ENCODE measurements at regions not wholly inside any gene's neighbourhood (a gene's known extent, or its start where the extent isn't known, plus 50 kb on each side); places are given as distances from the start of the nearest gene placed in this dataset.

DNA sequence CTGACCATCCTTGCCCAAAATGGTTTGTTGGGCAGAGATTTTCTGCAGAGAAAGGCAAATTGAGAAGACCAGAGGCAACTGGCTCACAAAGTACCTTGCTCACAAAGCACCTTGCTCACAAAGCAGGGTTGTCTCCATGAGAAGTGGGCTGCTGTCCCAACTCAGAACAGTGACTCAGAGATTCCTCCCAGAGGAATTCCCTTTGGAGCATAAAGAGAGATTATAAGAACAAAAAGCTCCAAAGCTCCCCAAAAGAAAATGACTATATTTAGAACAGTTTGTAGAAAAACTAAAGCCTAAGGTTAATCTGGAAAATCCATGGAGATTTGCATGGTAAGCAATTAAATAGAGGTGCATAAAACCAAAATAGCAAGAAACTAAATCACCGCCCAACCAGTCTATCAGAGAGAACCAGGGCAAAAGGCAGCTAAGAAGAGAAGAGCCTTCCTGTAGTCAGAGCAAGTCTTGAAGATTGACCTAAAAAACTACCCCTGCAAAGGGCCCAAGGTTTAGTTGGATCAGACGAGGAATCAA, 731.4 kb downstream of the FAT4 start:
- no peaks in the 10 kb centered on the region for H3K9me3 ChIP-seq (replicated peaks; ENCODE audit: control insufficient read depth, low read depth, low read length)
- H3K4me1 ChIP-seq (ENCODE audit: control insufficient read depth, insufficient read depth, low read length) = peaks cover 2% of the 10 kb centered on the region
- no peak overlapping the region for H3K27ac ChIP-seq (ENCODE audit: low read length)
- WGBS (ENCODE audit: insufficient coverage) = no CpG with 5 or more reads among the region's 2 CpGs
- peak; percentile 41 for DNase-seq
- no peaks in the 10 kb centered on the region for H3K36me3 ChIP-seq (ENCODE audit: control insufficient read depth, insufficient read depth, low read length)
- H3K27me3 ChIP-seq (ENCODE audit: control insufficient read depth, insufficient read depth, low read length) = no peaks in the 10 kb centered on the region
- no peak overlapping the region for H3K4me3 ChIP-seq (ENCODE audit: low read length)

DNA sequence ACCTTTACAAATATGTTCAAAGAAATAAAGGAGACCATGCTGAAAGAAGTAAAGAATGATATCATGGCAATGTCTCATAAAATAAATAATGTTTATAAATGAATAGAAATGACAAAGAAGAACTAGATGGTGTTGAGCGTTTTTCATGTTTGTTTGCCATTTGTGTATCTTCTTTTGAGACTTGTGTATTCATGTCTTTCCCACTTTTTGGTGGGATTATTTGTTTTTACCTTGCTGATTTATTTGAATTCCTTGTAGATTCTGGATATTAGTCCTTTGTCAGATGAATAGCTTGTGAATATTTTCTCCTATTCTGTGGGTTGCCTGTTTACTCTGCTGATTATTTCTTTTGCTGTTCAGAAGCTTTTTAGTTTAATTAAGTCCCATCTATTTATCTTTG, 732.4 kb downstream of the FAT4 start:
- peaks cover 2% of the 10 kb centered on the region for H3K4me1 ChIP-seq (ENCODE audit: control insufficient read depth, insufficient read depth, low read length)
- no peaks in the 10 kb centered on the region for H3K27me3 ChIP-seq (ENCODE audit: control insufficient read depth, insufficient read depth, low read length)
- no peak overlapping the region for H3K4me3 ChIP-seq (ENCODE audit: low read length)
- no peaks in the 10 kb centered on the region for H3K9me3 ChIP-seq (replicated peaks; ENCODE audit: control insufficient read depth, low read depth, low read length)
- no CpG with 5 or more reads among the region's 1 CpG for WGBS (ENCODE audit: insufficient coverage)
- H3K36me3 ChIP-seq (ENCODE audit: control insufficient read depth, insufficient read depth, low read length) = no peaks in the 10 kb centered on the region
- no peak overlapping the region for H3K27ac ChIP-seq (ENCODE audit: low read length)
- DNase-seq = no peak

DNA sequence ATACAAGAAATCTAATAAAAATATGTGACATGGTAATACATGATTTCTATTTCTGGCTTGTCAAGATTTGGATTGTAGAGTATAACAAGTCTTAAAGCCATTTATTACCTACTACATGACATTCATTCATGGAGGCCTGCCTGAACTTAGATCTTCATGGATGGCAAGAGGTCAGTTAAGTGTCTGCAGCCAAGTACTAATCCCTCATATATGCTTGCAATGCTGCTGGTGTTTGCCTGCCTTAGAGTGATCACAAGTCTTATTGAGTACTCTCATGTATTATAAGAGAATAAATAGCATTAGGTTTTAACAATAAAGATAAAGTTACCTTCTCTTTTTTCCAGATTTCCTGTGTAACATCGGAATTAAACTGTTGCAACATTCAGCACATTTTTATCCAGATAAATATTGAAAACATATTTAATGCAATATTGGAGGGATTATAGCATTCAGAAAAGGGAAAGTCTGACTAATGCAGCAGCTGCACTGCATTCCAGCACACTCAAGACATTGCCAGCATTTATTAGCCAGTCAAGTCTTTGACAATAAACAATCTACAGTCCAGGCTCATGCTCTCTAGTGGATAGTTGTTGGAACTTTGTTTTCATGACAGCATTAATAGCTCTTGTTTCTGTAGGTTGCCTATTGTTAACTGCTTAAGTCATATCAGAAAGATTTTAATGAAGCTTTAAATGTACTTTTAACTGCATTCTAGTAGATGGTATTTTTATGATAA, 737.1 kb downstream of the FAT4 start:
- Histone ChIP-seq H3K9me3 (replicated peaks; ENCODE audit: control insufficient read depth, low read depth, low read length) (no peaks in the 10 kb centered on the region), H3K27ac (ENCODE audit: low read length) (peak overlapping the region; percentile 76), H3K27me3 (ENCODE audit: control insufficient read depth, insufficient read depth, low read length) (no peaks in the 10 kb centered on the region), H3K36me3 (ENCODE audit: control insufficient read depth, insufficient read depth, low read length) (no peaks in the 10 kb centered on the region), H3K4me1 (ENCODE audit: control insufficient read depth, insufficient read depth, low read length) (no peaks in the 10 kb centered on the region), H3K4me3 (ENCODE audit: low read length) (no peak overlapping the region)
- no CpG with 5 or more reads among the region's 1 CpG for WGBS (ENCODE audit: insufficient coverage)
- DNase-seq = peak; percentile 98

DNA sequence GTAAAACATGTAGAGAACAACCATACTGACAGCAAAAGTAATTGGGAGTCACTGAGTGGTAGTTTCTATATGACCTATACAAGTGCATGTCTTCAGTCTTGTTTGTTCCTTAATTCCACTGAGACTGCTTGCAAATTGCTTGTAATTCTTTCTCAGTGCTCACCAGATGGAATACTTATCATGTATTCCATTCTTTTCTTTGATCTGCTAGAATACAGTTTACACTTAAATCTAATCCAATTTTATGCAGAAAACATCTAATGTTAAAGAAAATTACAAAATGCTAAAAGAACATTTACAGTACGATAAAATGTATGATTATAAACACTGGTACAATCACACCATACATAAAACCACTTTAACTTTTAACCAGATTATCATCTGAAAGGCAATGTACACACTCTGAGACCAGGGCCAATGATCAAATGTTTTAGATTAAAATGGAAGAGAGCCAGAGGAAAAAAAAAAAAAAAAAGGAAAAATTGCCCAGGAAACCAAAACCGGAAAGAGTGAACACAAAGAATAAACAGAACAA, 741.4 kb downstream of the FAT4 start:
- Histone ChIP-seq H3K27ac (ENCODE audit: low read length) (no peak overlapping the region), H3K36me3 (ENCODE audit: control insufficient read depth, insufficient read depth, low read length) (no peaks in the 10 kb centered on the region), H3K9me3 (replicated peaks; ENCODE audit: control insufficient read depth, low read depth, low read length) (no peaks in the 10 kb centered on the region), H3K27me3 (ENCODE audit: control insufficient read depth, insufficient read depth, low read length) (no peaks in the 10 kb centered on the region), H3K4me3 (ENCODE audit: low read length) (no peak overlapping the region), H3K4me1 (ENCODE audit: control insufficient read depth, insufficient read depth, low read length) (no peaks in the 10 kb centered on the region)
- DNase-seq = no peak
- no CpG with 5 or more reads among the region's 2 CpGs for WGBS (ENCODE audit: insufficient coverage)

DNA sequence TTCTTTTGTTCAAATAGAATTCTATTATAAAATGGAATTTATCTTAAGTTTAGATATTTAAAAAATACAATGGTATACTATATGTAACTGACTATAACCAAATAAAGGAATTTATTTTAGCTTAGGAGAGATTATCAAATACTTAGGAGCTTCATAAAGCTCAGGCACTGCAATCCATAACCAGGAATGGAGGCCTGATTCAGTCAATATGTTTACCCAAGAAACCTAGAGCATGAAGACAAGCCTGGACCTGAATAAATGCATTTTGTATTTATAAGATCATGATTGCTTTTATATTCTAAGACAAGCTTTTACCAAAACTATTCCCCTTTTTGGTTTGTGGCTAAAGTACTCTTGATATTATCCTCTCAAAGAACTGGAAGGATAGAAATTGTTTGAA, 742.6 kb downstream of the FAT4 start:
- no peak for DNase-seq
- Histone ChIP-seq H3K4me1 (ENCODE audit: control insufficient read depth, insufficient read depth, low read length) (no peaks in the 10 kb centered on the region), H3K36me3 (ENCODE audit: control insufficient read depth, insufficient read depth, low read length) (no peaks in the 10 kb centered on the region), H3K9me3 (replicated peaks; ENCODE audit: control insufficient read depth, low read depth, low read length) (no peaks in the 10 kb centered on the region), H3K27ac (ENCODE audit: low read length) (no peak overlapping the region), H3K27me3 (ENCODE audit: control insufficient read depth, insufficient read depth, low read length) (no peaks in the 10 kb centered on the region), H3K4me3 (ENCODE audit: low read length) (no peak overlapping the region)

DNA sequence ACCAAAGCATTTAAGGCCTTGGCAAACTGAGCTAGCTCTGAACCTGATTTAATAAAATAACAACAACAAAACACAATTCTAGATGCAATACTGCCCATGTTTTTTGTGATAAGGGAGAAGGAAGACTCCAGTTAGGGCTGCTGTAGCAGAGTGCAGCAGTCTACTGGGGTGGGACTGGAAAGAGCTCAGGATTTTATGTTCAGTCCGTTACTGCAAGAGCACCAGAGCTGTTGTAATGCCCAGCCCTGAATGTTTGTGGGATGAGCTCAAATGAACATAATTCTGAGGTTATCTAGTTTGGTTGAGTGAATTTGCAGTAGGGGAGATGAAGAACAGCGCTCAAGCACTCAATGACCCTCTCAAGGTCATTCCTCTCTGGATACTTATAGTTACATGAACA, 743.8 kb downstream of the FAT4 start:
- DNase-seq = no peak
- no peaks in the 10 kb centered on the region for H3K9me3 ChIP-seq (replicated peaks; ENCODE audit: control insufficient read depth, low read depth, low read length)
- 80% methylated on average over 1 of the region's 2 CpGs for WGBS (ENCODE audit: insufficient coverage)
- no peak overlapping the region for H3K4me3 ChIP-seq (ENCODE audit: low read length)
- no peaks in the 10 kb centered on the region for H3K4me1 ChIP-seq (ENCODE audit: control insufficient read depth, insufficient read depth, low read length)
- H3K36me3 ChIP-seq (ENCODE audit: control insufficient read depth, insufficient read depth, low read length) = no peaks in the 10 kb centered on the region
- H3K27ac ChIP-seq (ENCODE audit: low read length) = no peak overlapping the region
- no peaks in the 10 kb centered on the region for H3K27me3 ChIP-seq (ENCODE audit: control insufficient read depth, insufficient read depth, low read length)

DNA sequence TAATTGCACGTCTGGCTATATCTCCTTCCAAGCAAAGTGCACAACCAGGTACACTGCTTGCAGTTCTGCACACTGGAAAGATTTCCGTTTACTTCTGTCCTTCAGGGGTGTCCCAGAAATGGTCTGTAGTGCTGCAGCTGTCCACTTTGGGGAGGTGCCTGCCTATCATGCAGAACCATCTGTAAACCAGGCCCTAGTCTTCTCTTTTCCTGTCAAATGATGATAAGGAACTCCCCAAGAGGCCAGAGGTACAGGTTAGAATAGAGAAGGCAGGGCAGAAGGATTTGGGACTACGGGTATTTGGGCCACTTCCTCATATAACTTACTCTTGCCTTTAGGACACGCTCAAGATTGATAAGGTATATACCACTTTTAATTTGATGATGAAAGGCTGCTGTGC, 746.9 kb downstream of the FAT4 start:
- H3K36me3 ChIP-seq (ENCODE audit: control insufficient read depth, insufficient read depth, low read length) = no peaks in the 10 kb centered on the region
- WGBS (ENCODE audit: insufficient coverage) = 100% methylated on average over 1 of the region's 4 CpGs
- no peaks in the 10 kb centered on the region for H3K4me1 ChIP-seq (ENCODE audit: control insufficient read depth, insufficient read depth, low read length)
- no peaks in the 10 kb centered on the region for H3K27me3 ChIP-seq (ENCODE audit: control insufficient read depth, insufficient read depth, low read length)
- H3K4me3 ChIP-seq (ENCODE audit: low read length) = no peak overlapping the region
- no peak for DNase-seq
- H3K9me3 ChIP-seq (replicated peaks; ENCODE audit: control insufficient read depth, low read depth, low read length) = no peaks in the 10 kb centered on the region
- no peak overlapping the region for H3K27ac ChIP-seq (ENCODE audit: low read length)

DNA sequence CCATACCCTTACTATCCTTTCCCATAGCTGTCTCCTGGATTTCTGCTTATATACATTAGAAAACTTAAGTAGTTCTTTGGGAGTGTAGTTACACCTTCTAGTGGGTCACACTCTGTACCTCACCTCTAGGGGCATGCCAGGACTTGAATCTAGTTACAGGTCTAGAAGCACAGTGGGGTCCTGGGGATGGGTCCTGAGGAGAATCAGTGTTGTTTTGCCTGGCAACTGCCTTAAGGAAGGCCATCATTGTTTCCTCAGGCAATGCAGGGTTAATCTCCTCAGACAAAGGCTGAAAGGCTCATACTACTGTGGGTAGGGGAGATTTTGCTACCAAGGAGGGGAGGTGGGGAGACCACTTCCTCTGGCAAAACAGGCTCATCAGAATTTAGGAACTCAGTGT, 750.3 kb downstream of the FAT4 start:
- Histone ChIP-seq H3K4me1 (ENCODE audit: control insufficient read depth, insufficient read depth, low read length) (no peaks in the 10 kb centered on the region), H3K27me3 (ENCODE audit: control insufficient read depth, insufficient read depth, low read length) (no peaks in the 10 kb centered on the region), H3K9me3 (replicated peaks; ENCODE audit: control insufficient read depth, low read depth, low read length) (no peaks in the 10 kb centered on the region), H3K27ac (ENCODE audit: low read length) (no peak overlapping the region), H3K36me3 (ENCODE audit: control insufficient read depth, insufficient read depth, low read length) (no peaks in the 10 kb centered on the region), H3K4me3 (ENCODE audit: low read length) (no peak overlapping the region)
- DNase-seq = no peak

DNA sequence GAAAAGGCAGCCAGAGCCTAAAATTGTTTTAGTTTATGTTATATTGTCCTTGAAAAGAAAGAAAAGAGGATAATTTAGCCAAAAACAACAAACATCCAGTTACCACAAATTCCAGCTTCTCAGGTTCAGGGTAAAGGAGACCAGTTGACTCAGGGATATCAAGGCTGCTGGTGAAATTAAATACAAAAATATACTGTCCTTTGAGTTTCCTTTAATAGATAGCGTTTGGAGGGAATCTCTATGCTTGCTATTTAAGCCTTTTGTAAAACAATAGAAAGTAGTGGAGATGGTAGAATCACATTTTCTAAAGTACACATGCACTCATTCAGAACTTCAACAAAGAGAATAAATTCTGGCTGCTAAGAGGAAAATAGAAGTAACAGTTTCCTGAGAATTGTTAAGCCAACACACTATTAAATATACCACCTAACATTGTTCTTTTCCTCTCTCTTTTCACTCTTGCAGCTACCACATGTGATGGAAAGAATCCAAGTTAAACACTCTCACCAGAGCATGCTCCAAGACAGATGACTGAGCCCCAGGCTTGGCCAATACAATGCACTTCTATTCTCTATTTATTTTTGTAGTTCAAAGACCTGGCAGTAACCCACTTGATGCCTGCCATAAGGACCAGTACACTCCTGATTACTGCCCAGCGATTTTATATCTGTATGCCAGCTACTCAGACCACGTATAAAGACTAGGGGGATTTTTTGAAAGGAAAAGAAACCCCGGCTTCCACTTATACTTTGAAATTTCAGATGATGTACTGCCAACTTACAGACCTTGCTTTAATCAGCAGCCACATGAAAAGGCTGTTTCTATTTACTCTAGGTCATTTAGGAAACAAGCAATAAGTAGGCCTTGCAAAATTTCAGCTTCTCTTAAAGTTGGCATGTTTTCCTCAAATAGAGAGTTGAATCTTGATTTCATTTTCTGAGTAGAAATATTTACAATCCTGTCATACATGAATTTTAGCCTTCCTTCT, 756.9 kb downstream of the FAT4 start:
- Histone ChIP-seq H3K4me3 (ENCODE audit: low read length) (no peak overlapping the region), H3K9me3 (replicated peaks; ENCODE audit: control insufficient read depth, low read depth, low read length) (no peaks in the 10 kb centered on the region), H3K27me3 (ENCODE audit: control insufficient read depth, insufficient read depth, low read length) (no peaks in the 10 kb centered on the region), H3K4me1 (ENCODE audit: control insufficient read depth, insufficient read depth, low read length) (peaks cover 2% of the 10 kb centered on the region), H3K36me3 (ENCODE audit: control insufficient read depth, insufficient read depth, low read length) (no peaks in the 10 kb centered on the region), H3K27ac (ENCODE audit: low read length) (peak overlapping the region; percentile 40)
- DNase-seq = peak; percentile 83
- WGBS (ENCODE audit: insufficient coverage) = no CpG with 5 or more reads among the region's 4 CpGs

DNA sequence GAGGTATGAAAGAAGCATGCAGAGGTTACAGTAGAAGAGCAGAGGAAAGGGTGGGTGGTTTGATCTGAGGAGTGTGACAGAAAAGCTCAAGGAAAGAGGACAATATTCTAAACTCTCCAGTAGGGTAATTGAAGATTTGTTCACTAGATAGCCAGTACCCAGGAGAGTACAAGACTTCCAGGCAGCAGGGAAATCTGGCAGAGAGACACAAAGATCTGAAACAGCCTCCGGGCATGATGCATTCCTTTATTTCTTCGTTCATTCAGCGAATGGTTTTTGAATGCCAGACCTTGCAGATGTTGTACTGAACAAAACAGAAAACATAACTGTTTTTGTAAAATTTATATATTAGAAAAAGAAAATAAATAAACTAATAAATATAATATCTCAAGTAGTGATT, 766.6 kb downstream of the FAT4 start:
- Histone ChIP-seq H3K9me3 (replicated peaks; ENCODE audit: control insufficient read depth, low read depth, low read length) (no peaks in the 10 kb centered on the region), H3K27ac (ENCODE audit: low read length) (no peak overlapping the region), H3K36me3 (ENCODE audit: control insufficient read depth, insufficient read depth, low read length) (no peaks in the 10 kb centered on the region), H3K27me3 (ENCODE audit: control insufficient read depth, insufficient read depth, low read length) (no peaks in the 10 kb centered on the region), H3K4me3 (ENCODE audit: low read length) (no peak overlapping the region), H3K4me1 (ENCODE audit: control insufficient read depth, insufficient read depth, low read length) (no peaks in the 10 kb centered on the region)
- peak; percentile 50 for DNase-seq
- 14% methylated on average over 1 of the region's 3 CpGs for WGBS (ENCODE audit: insufficient coverage)
